ENCODE measurements at regions not wholly inside any gene's neighbourhood (a gene's known extent, or its start where the extent isn't known, plus 50 kb on each side); places are given as distances from the start of the nearest gene placed in this dataset.

DNA sequence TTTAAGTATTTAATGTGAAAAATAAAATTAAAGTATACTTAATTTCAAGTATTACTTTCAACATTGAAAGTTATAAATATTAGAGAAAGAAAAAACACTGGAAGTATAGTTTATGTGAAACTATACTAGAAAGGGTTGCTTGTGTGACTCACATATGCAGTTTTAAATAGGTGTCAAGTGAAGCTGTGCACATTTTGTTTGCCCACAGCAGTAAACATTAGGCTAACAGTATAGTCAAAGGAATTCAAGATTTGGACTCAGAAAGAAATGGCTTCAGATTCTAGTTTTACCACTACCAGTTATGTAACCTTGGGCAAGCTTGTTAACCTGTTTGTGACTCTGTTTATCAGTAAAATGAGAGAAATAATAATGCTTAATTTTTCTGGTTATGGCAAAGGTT is 148.2 kb downstream of the FAM47B start:
- no peak for DNase-seq
- H3K4me3 ChIP-seq (replicated peaks in 1 of 3): no peak overlapping the region
- TF ChIP-seq, protein P1, sequence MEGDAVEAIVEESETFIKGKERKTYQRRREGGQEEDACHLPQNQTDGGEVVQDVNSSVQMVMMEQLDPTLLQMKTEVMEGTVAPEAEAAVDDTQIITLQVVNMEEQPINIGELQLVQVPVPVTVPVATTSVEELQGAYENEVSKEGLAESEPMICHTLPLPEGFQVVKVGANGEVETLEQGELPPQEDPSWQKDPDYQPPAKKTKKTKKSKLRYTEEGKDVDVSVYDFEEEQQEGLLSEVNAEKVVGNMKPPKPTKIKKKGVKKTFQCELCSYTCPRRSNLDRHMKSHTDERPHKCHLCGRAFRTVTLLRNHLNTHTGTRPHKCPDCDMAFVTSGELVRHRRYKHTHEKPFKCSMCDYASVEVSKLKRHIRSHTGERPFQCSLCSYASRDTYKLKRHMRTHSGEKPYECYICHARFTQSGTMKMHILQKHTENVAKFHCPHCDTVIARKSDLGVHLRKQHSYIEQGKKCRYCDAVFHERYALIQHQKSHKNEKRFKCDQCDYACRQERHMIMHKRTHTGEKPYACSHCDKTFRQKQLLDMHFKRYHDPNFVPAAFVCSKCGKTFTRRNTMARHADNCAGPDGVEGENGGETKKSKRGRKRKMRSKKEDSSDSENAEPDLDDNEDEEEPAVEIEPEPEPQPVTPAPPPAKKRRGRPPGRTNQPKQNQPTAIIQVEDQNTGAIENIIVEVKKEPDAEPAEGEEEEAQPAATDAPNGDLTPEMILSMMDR (IDR thresholded peaks at IDR 0.05): no peak
- no peak for TF ChIP-seq POLR2A (IDR thresholded peaks at IDR 0.05)
- H3K36me3 ChIP-seq: no peaks in the 10 kb centered on the region
- no peaks in the 10 kb centered on the region for H3K9me3 ChIP-seq
- no peaks in the 10 kb centered on the region for H3K27me3 ChIP-seq
- intact Hi-C loops (cut with DNase I): no loop called here
- H3K4me1 ChIP-seq: no peaks in the 10 kb centered on the region
- H3K27ac ChIP-seq: no peak overlapping the region

- no peak for DNase-seq
- H3K36me3 ChIP-seq: no peaks in the 10 kb centered on the region
- intact Hi-C loops (cut with DNase I): no loop called here
- TF ChIP-seq, protein P1 (IDR thresholded peaks at IDR 0.05): no peak
- TF ChIP-seq POLR2A (IDR thresholded peaks at IDR 0.05): no peak
- no peak overlapping the region for H3K27ac ChIP-seq
- no peaks in the 10 kb centered on the region for H3K27me3 ChIP-seq
- H3K9me3 ChIP-seq: no peaks in the 10 kb centered on the region
- H3K4me3 ChIP-seq (replicated peaks in 1 of 3): no peak overlapping the region
- H3K4me1 ChIP-seq: no peaks in the 10 kb centered on the region
Observed at GRCh38 chrX:35098419-35098818, 155.8 kb downstream of the FAM47B start.

- 58 to 67% methylated on average over 1 of the region's 1 CpG for WGBS, 2 donors
- no peak overlapping the region for H3K4me3 ChIP-seq (replicated peaks in 1 of 3)
- no peaks in the 10 kb centered on the region for H3K36me3 ChIP-seq
- no peaks in the 10 kb centered on the region for H3K4me1 ChIP-seq
- H3K9me3 ChIP-seq: no peaks in the 10 kb centered on the region
- H3K27me3 ChIP-seq: no peaks in the 10 kb centered on the region
- no peak overlapping the region for H3K27ac ChIP-seq
- DNase-seq: no peak
- intact Hi-C loops (cut with DNase I): no loop called here
- no peak for TF ChIP-seq POLR2A (IDR thresholded peaks at IDR 0.05)
- TF ChIP-seq, protein P1 (IDR thresholded peaks at IDR 0.05): no peak
Observed at GRCh38 chrX:35101901-35102300, 159.3 kb downstream of the FAM47B start.

DNA sequence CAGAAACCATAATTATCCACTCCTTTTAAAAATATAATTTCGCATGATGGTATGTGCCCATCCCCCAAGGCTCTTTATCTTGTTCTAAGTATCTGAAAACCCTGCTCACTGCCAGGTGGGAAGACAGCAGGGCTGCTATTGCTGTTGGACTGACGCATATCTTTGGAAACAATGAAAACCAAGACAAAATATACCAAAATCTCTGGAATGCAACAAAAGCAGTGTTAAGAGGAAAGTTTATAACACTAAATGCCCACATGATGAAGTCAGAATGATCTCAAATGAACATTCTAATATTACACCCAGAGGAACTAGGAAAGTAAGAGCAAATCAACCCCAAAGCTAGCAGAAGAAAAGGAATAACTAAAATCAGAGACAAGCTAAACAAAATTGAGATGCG is 162.0 kb downstream of the FAM47B start:
- no peak overlapping the region for H3K27ac ChIP-seq
- TF ChIP-seq POLR2A (IDR thresholded peaks at IDR 0.05): no peak
- TF ChIP-seq, protein P1 (IDR thresholded peaks at IDR 0.05): no peak
- H3K4me1 ChIP-seq: no peaks in the 10 kb centered on the region
- H3K9me3 ChIP-seq: no peaks in the 10 kb centered on the region
- DNase-seq: no peak
- intact Hi-C loops (cut with DNase I): no loop called here
- H3K36me3 ChIP-seq: no peaks in the 10 kb centered on the region
- 83 to 86% methylated on average over 3 of the region's 3 CpGs for WGBS, 2 donors
- H3K27me3 ChIP-seq: no peaks in the 10 kb centered on the region
- H3K4me3 ChIP-seq (replicated peaks in 1 of 3): no peak overlapping the region

DNA sequence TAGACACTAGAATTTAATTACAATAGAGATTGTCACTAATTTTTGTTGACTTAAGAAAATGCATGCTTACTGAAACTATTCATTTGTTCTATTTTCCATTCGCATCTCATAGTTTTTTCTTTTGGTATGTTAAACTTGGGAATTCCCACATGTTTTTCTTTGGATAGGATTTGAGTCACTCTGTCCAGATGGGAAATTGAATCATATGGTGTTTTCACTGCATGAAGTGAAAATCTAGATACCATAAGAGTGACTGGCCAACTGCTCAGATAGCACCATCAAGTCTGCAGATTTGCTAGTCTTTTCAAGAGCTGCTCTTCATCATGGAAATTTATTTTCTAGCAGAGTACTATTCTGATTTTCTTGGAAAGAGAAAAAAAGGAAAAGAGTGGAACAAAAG is 172.6 kb downstream of the FAM47B start:
- Histone ChIP-seq H3K4me3 (replicated peaks in 1 of 3) (no peak overlapping the region), H3K4me1 (no peaks in the 10 kb centered on the region), H3K27ac (no peak overlapping the region), H3K36me3 (no peaks in the 10 kb centered on the region), H3K27me3 (no peaks in the 10 kb centered on the region), H3K9me3 (no peaks in the 10 kb centered on the region)
- 83 to 90% methylated on average over 1 of the region's 1 CpG for WGBS, 2 donors
- TF ChIP-seq POLR2A (IDR thresholded peaks at IDR 0.05): no peak
- TF ChIP-seq, protein P1 (IDR thresholded peaks at IDR 0.05): no peak
- intact Hi-C loops (cut with DNase I): no loop called here
- DNase-seq: no peak
